NCI-H187 treated with DMSO at 0.1 percent for 48 hours (cell line): ENCODE measurements at regions not wholly inside any gene's neighbourhood (a gene's known extent, or its start where the extent isn't known, plus 50 kb on each side); places are given as distances from the start of the nearest gene placed in this dataset.
"Not testable (repeated sequence)": the region's sequence is repeated elsewhere in the genome, so short reads cannot be mapped to it uniquely, and the experiment has no call there.

Experiments used
- DNase-seq: peaks from one replicate; lab custom pipeline; 2025; lab: John Stamatoyannopoulos, UW

DNA sequence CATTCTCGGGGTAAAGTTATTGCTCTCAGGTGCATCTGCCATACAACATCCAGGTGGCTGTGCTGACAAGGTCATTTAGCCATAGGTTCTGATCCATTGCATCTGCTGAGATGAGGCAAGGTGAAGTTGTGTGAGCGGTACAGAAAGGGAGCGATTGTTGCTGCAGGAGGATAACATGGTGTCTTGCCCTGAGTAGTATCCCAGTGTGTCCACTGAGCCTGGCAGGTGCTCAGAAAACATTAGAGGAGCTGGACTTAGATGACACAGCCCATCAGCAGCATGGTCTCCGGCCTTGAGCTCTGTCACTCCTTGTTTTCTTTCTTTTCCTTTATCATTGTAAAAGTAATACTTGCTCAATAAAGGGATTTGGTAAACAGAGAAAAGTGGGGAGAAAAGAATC lies 161.1 kb upstream of the ATP10A start:
- no peak for DNase-seq

DNA sequence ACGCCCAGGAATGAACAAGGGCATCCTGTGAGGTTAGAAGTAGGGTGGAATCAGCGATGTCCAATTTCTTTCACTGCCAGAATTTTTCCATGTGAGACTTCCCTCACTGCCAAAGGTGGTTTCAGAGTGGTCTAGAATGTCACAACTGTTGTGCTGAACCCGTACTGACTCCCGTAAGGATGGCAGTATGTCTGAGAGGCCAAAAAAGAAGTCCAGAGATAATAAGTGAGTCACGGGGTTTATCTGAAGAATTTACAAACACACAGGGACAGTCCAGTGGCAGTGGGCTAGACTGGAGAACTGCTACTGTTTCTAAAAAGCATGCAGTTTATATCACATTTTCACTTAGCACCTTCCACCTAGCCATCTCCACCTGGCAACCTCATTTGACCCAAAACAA lies 160.6 kb upstream of the ATP10A start:
- DNase-seq: no peak

DNA sequence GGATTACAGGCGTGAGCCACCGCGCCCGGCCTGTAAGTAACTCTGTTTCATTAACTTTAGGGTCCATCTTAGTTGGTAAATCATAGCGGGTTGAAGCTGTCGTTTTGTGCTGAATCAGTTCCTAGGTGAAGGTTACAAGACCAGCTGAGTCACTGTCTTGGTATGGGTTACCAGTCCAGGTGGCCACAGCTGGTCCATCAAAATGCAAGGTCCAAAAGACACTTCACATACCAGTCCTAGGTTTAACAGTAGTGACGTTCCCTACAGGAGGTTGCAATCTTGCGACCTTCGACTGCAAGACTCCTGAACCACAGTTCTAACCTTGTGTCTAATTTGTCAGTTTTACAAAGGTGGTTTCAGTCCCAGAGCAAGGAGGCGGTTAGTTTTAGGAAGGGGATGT lies 160.1 kb upstream of the ATP10A start:
- DNase-seq: no peak

DNA sequence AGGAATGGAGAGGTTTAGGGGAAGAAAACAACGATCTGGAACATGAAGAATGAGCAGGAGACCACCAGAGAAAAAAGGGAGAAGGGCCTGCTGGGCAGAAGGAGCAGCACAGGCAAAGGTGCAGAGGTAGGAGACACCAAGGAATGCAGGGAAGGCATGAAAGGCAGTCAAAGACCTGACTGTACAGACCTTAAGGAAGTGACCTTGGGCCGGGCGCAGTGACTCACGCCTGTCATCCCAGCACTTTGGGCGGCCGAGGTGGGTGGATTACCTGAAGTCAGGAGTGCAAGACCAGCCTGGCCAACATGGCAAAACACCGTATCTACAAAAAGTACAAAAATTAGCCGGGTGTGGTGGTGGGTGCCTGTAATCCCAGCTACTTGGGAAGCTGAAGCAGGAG lies 157.7 kb upstream of the ATP10A start:
- DNase-seq: no peak

DNA sequence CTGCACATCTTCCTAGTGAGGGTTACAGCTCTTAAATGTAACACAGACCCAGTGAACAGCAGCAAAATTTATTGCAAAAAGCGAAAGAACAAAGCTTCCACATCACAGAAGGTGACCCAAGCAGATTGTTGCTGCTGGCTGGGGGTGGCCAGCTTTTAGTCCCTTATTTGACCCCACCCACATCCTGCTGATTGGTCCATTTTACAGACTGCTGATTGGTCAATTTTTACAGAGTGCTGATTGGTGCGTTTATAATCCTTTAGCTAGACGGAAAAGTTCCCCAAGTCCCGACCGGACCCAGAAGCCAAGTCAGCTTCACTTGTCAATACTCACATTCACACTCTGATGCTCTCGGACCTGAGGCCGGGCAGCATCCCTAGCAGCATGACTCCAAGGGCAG lies 154.5 kb upstream of the ATP10A start:
- no peak for DNase-seq

DNA sequence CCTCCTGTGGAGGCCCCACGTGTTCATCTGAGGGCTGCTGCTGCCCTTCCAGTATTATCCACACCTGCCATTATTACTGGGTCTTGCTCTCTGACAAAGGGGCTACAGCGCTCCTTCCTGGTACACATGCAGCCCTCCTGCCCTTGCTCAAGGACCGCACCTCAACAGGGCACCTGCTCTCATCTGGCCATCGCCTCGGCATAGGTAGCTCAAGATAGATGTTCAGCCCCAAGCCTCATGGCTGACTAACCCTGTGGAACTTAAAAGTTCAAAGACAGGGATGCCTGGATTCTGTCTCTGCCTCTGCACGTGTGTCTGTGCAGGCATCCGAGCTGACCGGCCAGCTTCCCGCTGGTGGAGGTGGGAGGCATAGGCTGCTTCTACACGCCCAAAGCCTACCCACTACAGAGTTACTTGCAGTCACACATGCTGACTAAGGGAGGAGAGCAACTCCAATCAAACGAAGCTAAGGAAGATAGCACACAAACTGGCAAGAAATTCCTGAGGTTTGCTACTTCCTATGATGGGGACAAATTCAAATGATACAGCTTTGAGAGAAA lies 152.5 kb upstream of the ATP10A start:
- DNase-seq: no peak

DNA sequence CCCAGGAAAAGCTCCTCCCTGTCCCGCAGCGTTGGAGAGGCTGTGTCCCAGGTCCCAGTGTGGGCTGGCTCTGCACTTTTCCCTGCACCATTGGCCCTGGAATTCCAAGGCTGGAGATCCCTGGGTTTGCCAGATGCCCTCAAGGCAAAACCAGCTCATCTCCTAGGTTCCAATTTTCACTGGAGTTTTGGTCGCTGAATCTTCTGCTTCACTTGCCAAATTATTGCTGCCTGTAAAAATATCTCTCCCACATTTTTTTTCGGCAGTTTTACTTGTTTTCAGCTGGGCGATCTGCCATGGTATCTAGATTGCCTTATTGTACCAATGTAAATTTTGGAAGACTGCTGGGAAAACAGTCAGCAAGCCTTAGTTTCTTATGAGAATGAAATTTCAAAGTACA lies 150.9 kb upstream of the ATP10A start:
- DNase-seq: no peak

DNA sequence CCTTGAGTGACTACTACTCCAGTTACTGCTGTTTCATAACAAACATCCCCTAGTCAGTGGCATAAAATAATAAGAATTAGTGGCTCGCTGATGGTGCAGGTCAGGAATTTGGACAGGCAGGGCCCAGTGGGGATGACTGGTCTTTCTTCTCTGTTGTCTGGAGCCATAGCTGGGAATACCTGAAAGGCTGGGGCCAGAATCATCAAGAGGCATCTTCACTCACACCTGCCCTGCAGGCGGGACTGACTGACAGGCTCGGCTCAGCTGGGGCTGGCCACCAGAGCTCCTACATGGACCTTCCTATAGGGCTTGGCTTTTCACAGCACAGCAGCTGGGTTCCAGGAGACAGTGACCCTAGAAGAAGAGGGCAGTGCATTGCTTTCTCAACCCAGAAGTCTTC lies 148.8 kb upstream of the ATP10A start:
- no peak for DNase-seq

DNA sequence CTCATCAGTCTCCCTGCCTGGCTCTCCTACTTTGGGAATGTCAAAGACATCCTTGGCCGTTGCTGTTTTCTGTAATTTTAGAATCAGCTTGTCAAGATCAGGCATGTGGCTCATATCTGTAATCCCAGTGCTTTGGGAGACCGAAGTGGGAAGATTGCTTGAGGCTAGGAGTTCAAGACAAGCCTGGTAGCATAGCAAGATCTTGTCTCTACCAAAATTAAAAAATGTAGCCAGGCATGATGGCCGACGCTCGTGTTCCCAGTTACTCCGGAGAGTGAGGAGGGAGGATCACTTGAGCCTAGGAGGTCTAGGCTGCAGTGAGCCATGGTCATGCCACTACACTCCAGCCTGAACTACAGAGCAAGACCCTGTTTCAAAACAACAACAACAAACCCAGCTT lies 144.0 kb upstream of the ATP10A start:
- DNase-seq: no peak

DNA sequence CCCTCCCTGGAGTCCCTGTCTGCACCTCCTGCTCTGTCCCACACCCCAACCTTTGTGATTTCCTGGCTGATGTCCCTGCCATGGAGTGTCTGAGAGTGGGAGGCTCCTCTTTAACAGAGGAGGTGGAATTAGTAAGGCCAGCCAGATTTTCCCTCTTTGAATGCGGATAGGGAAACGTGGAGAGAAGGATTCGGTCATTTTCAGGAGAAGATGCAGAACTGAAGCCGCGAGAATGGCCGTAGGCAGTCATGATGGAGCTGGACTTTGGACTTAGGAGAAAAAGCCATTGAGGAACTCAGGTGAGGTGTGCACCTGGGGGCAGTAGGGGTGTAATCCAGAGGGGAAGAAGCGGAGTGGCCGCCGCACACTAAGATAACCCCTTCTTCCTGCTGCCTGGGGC lies 138.1 kb upstream of the ATP10A start:
- no peak for DNase-seq

DNA sequence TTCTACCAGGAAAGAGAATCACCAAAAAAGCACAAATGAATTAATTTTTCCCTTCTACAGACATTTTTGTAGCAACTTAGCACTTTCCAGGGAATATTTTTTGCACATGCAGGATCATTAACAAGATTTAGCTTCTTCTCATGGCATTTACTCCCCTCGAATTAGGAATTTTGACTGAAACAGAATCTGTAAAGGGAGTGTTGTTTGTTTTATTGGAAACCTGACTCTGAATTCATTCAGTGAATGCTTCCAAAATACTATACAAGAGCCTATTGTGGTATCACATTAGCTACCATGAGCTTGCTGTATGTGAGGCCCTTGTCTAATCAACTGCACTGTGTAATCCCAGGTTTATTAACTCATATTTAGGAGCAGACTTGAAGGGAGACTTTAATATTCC lies 130.4 kb upstream of the ATP10A start:
- DNase-seq: no peak

DNA sequence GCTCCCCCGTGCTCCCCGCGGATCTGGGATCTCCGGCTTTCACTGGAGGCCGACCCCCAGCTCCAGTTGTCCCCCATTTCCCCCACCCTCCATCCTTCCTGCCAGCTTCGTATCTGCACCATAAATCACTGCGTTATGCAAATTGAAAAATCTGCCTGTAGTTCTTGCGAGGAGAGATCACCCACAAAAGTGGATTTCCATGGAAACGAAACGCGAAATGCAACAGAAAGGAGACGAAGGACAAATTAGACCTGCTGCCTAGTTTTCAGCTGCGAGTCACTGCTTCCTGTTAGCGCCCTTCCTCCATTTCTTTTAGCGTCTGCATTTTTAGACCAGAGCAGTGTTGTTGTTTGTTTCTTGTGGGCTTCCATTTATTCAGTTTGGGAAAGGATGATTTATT lies 127.1 kb upstream of the ATP10A start:
- no peak for DNase-seq

DNA sequence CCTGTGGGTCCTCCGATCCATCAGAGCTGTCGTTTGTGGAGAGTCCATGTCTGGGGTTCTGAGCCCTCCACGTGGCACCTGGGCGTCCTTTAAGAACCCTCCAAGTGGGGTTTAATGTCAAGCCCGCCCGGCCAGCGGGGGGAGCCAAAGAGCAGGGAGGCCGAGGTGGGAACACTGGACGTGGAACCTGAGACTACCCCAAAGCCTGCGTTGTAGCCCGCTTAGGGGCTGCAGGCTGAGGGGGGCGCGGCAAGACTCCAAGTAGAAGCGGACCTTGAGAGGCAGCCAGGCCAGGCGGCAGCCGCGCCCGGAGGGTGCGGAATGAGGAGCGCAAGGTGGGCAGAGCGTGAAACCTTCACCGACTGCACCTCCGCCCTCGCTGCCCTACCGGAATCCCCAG lies 126.2 kb upstream of the ATP10A start:
- DNase-seq: no peak

DNA sequence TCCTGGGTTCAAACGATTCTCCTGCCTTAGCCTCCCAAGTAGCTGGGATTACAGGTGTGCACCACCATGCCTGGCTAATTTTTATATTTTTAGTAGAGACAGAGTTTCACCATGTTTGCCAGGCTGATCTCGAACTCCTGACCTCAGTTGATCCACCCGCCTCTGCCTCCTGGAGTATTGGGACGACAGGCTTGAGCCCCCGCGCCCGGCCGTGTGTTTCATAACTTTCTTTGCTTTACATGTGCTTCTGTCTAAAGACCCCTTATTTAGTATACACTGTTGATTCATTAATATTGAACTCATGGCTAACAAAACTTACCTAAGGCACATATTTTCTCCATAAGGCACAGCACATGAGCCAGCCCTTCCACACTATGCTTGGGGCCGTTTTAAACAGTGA lies 125.6 kb upstream of the ATP10A start:
- not testable (repeated sequence) for DNase-seq

DNA sequence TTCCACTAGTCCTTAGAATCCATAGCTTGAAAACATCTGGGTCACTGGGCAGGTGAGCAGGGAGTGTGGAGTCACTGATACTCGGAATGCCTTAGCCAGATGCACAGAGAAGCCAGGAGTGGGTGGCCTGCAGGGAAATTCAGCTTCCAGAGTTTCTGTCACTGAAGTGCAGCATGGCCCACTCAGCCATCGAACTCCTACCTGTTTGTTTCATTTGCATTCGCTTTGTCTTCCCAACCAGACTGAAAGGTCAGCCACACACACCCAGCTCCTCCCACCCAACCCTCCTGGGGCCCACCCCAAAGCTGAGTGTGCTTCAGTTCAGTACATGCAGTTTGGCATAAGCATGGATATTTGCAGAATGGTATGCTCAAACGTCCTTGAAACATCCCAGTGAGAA lies 124.5 kb upstream of the ATP10A start:
- DNase-seq: no peak

DNA sequence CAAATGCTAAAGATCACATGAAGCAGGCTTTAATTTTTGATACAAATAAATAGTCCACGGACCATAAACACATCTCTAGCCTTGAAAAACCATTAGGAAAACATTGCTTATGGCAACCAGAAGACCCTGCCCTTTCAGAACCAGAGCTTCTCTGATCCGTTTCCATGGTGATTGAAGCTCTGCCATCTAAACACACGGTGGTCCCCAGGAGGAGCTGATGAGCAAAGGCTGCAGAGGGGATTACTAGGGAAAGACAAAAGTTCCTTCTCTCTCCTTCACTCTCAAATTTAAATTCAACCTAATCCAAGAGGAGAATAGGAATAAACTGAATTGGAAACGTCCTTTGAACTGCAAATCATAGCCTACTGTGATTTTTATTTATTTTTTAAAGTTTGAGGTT lies 122.0 kb upstream of the ATP10A start:
- no peak for DNase-seq

DNA sequence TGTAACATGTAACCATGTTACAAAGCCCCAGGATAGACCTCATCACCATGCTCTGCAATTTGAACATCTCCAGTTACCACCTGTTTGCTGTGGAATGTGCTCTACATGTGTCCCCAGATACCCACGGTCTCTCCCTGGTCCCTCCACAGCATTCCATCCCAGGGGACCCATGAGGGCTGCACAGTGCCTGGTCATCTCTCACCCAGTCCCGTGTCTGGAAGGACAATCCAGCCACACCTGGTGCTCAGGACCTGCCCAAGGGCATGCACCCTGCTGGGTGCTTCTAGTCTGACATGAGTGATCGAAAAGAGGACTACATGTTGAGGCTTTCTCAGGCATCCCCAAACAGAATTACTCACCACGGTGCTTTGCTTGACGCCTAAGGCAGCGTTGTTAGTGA lies 119.6 kb upstream of the ATP10A start:
- DNase-seq: no peak

DNA sequence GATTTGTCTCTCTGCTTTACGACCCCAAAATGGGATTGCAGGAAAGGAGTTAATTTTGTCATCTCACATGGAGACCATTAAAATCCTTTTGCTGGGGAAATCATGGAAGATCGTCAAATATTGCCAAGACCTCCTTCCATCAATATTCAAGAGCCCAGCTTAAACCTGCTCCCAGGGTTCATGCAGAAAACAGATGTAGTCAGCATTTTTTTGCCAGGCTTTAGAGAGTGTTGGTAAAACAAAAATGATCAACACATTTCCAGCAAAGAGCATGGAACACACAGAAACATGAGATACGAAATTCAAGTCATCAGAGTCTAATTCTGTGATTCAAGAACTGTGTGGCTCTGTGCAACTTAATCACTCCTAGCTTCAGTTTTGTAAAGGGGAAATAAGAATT lies 118.0 kb upstream of the ATP10A start:
- DNase-seq: no peak

DNA sequence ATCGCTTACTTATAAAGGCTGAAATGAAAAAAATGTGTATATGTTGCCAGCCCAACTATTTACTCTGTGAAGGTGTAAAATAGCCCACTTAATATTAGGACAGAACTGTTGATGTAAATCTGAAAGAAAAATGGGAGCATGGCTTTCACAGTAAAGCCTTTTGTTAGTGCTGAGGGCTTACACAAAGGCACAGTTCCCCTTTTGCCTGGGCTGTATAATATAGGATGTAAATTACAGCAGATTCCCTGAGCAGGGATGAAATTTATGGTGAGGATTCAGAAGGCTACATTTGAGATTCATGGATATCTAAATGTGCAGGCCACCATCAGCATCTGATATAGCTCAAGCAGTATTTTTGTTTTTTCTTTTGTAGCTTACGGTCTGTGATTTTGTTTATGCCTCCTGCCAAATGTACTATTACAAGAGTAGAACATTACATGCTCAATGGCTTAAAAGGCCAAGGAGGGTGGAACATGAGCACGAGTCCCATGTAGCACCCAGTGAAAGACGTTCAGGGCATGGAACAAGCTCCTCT lies 109.1 kb upstream of the ATP10A start:
- DNase-seq: no peak

DNA sequence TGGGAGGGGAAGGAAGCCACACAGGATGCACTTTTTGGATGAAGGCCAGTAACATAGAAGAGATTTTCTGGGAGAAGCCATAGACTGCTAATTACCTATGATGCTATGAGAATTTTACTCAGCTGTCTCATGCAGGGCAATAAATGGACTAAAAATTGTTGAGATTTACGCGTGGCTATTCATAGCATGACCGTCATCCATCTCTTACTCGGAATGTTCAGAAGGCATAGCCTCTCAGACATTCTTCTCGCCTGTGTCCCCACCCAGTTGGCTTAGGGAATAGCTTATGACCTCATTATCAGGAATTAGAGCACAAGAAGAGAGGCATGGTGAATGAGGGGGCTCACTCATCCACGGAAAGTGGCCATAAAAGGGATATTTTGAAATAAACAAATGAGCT lies 107.9 kb upstream of the ATP10A start:
- DNase-seq: no peak

DNA sequence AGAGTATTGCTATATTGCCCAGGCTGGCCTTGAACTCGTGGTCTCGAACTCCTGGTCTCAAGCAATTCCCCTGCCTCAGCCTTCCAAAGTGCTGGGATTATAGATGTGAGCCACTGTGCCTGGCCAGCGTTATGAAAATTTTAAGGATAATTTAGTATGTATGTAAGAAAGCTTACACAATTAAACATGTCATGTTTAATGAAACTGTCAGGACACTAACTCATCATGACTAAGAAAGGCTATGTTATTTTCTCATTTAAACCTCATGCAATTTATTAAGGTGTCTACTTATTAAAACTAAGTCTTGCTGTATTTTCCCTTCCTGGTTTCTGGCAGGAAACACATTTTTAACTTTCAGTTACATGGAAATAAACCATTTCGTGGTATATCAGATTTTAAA lies 106.8 kb upstream of the ATP10A start:
- DNase-seq: no peak

DNA sequence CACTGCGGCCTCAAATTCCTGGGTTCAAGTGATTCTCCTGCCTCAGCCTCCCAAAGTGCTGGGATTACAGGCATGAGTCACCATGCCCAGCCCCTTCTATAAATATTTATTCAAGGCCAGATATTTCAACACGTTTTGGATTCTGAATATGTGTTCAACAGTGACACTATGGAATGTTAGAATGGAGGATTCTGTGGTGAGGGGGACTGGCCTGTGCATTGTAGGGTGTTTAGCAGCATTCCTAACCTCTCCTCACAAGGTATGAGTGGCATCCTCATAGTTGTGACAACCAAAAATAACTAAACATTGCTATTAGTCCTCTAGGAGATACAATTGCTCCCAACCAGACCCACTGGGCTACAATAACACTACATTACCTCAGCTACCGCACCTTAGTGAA lies 104.0 kb upstream of the ATP10A start:
- DNase-seq: no peak

DNA sequence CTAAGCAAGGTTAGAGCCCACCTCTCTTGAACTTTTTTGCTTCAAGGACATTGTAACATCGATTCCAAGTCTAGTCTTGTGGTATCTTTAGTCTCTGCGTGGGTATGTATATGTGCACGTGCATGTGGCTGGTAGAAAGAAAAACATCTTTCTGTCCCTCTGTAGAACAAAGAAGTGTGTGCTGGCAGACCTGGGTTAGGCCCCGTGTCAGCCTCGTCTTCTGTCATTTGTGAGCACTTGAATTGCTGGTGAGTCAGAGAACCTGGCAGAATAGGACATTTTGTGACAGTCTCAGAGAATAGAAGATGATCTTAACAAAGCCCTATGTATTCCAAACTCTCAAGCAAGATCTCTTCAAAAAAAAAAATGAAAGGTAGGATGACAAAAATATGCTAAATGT lies 102.2 kb upstream of the ATP10A start:
- no peak for DNase-seq

DNA sequence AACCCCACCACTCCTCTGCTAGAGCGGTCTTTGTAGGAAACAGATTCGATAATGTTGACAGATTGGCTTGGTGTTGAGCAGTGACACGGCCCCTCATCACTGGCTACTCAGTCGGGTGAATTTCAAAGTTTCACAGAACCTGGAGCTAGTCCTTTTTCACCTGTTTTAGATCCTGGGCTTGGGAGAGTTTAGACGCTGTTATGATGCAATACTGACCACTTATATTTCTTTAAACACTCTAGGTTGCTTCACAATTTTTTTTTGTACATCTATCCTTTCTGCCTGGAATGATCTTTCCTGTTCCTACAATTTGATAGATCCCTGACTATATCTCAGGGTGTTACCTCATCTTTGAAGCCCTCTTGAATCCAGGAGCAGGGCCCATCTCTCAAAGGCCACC lies 97.1 kb upstream of the ATP10A start:
- no peak for DNase-seq

DNA sequence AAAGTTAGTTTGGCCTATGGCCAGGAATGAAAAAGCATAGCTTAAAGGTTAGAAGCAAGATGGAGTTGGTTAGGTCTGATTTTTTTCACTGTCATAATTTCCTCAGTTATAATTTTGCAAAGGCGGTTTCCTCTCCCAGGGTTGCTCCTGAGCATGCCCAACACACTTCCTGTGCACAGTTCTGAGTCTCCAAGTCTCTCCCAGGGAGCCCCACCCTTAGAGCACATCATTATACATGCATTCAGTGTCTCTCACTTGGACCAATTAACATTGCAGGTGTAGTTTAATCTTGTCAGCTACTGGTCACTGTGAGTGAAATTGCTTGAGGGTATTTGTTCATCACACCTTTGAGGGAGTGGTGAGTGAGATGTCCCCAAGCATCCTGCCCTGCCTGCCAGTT lies 96.0 kb upstream of the ATP10A start:
- no peak for DNase-seq
